ENCODE measurements at regions not wholly inside any gene's neighbourhood (a gene's known extent, or its start where the extent isn't known, plus 50 kb on each side); places are given as distances from the start of the nearest gene placed in this dataset.
"Not testable (repeated sequence)": the region's sequence is repeated elsewhere in the genome, so short reads cannot be mapped to it uniquely, and the experiment has no call there.

GRCh38 chr19:32067685-32068084 lies 277.7 kb upstream of the ZNF507 start:
- TF ChIP-seq, protein P1, sequence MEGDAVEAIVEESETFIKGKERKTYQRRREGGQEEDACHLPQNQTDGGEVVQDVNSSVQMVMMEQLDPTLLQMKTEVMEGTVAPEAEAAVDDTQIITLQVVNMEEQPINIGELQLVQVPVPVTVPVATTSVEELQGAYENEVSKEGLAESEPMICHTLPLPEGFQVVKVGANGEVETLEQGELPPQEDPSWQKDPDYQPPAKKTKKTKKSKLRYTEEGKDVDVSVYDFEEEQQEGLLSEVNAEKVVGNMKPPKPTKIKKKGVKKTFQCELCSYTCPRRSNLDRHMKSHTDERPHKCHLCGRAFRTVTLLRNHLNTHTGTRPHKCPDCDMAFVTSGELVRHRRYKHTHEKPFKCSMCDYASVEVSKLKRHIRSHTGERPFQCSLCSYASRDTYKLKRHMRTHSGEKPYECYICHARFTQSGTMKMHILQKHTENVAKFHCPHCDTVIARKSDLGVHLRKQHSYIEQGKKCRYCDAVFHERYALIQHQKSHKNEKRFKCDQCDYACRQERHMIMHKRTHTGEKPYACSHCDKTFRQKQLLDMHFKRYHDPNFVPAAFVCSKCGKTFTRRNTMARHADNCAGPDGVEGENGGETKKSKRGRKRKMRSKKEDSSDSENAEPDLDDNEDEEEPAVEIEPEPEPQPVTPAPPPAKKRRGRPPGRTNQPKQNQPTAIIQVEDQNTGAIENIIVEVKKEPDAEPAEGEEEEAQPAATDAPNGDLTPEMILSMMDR (IDR thresholded peaks at IDR 0.05) = no peak
- no peak for TF ChIP-seq POLR2A (IDR thresholded peaks at IDR 0.05)
- TF ChIP-seq POLR2AphosphoS5 (IDR thresholded peaks at IDR 0.05) = no peak
- no peak for TF ChIP-seq EP300 (IDR thresholded peaks at IDR 0.05)
- ATAC-seq = no peak
- H3K4me1 ChIP-seq = no peaks in the 10 kb centered on the region
- H3K27me3 ChIP-seq = peaks cover 8% of the 10 kb centered on the region
- no peak overlapping the region for H3K4me3 ChIP-seq
- H3K27ac ChIP-seq = no peak overlapping the region
- H3K9me3 ChIP-seq = no peaks in the 10 kb centered on the region
- H3K36me3 ChIP-seq = no peaks in the 10 kb centered on the region
- 70 to 88% methylated on average over 3 to 5 of the region's 5 CpGs for WGBS, 2 donors (ENCODE audit: low coverage in 1 of 2)

DNA sequence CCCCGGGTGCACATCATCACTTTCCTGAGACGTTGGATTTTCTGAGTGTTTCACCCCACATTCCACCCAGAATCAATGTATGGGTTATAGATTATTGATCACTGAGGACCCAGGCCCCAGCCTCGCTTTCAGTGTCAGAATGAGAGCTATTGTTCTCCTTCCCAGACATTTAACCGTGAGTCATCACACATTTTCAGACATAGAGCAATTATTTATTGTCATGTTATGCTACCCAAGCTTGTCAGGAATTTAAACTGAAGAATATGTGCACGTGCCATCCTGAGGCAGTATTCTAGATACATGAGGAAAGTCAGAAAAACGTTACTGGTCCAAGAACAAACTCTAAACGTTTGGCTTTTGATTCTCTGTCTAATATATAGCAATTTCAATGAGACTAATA lies 276.6 kb upstream of the ZNF507 start:
- Histone ChIP-seq H3K27ac (no peak overlapping the region), H3K4me3 (no peak overlapping the region), H3K4me1 (no peaks in the 10 kb centered on the region), H3K9me3 (no peaks in the 10 kb centered on the region), H3K36me3 (no peaks in the 10 kb centered on the region), H3K27me3 (peaks cover 8% of the 10 kb centered on the region)
- no peak for TF ChIP-seq POLR2AphosphoS5 (IDR thresholded peaks at IDR 0.05)
- TF ChIP-seq EP300 (IDR thresholded peaks at IDR 0.05) = no peak
- WGBS, 2 donors (ENCODE audit: low coverage in 1 of 2) = 44 to 48% methylated on average over 7 of the region's 7 CpGs
- ATAC-seq = no peak

DNA sequence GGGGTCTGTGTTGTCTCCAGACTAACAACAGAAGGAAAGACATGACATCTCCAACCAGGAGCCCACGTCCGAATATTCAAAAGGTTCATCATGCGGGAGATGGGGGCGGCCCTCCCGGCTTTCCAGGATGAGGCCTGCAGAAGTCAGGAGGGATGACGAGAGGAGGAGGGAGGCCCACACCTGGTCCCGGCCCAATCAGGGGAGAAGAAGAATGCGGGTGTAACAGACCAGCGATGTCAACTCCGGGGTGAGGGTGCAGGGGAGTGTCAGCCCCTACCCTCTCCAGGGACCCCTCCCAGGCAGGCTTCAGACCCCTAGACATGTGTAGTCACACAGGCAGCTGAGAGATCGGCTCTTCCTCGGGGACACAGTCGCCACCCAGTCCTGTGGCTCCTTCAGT lies 275.3 kb upstream of the ZNF507 start:
- no peak overlapping the region for H3K27ac ChIP-seq
- WGBS, 2 donors (ENCODE audit: low coverage in 1 of 2) = 81 to 86% methylated on average over 4 to 7 of the region's 13 CpGs
- no peak overlapping the region for H3K4me3 ChIP-seq
- no peak for ATAC-seq
- H3K9me3 ChIP-seq = no peaks in the 10 kb centered on the region
- H3K27me3 ChIP-seq = peaks cover 8% of the 10 kb centered on the region
- H3K36me3 ChIP-seq = no peaks in the 10 kb centered on the region
- H3K4me1 ChIP-seq = no peaks in the 10 kb centered on the region
- TF ChIP-seq EP300 (IDR thresholded peaks at IDR 0.05) (no peak), POLR2AphosphoS5 (IDR thresholded peaks at IDR 0.05) (no peak), POLR2A (IDR thresholded peaks at IDR 0.05) (no peak)
- TF ChIP-seq, protein P1 (IDR thresholded peaks at IDR 0.05) = no peak

- Histone ChIP-seq H3K9me3 (no peaks in the 10 kb centered on the region), H3K27me3 (peaks cover 11% of the 10 kb centered on the region), H3K4me3 (no peak overlapping the region), H3K4me1 (no peaks in the 10 kb centered on the region), H3K36me3 (no peaks in the 10 kb centered on the region), H3K27ac (no peak overlapping the region)
- ATAC-seq = no peak
- TF ChIP-seq POLR2AphosphoS5 (IDR thresholded peaks at IDR 0.05) = no peak
- no peak for TF ChIP-seq EP300 (IDR thresholded peaks at IDR 0.05)
- TF ChIP-seq, protein P1 (IDR thresholded peaks at IDR 0.05) = no peak
- TF ChIP-seq POLR2A (IDR thresholded peaks at IDR 0.05) = no peak
- WGBS, 2 donors (ENCODE audit: low coverage in 1 of 2) = 46 to 66% methylated on average over 8 of the region's 9 CpGs
Observed at GRCh38 chr19:32082028-32082427, 263.4 kb upstream of the ZNF507 start.

- 69 to 80% methylated on average over 1 of the region's 1 CpG for WGBS, 2 donors (ENCODE audit: low coverage in 1 of 2)
- not testable (repeated sequence) for H3K9me3 ChIP-seq, ATAC-seq, H3K27ac ChIP-seq, H3K4me3 ChIP-seq, H3K36me3 ChIP-seq, H3K4me1 ChIP-seq
- H3K27me3 ChIP-seq = peaks cover 11% of the 10 kb centered on the region
Observed at GRCh38 chr19:32084756-32085363, 260.6 kb upstream of the ZNF507 start.

GRCh38 chr19:32091241-32091640 lies 254.2 kb upstream of the ZNF507 start:
- H3K9me3 ChIP-seq = no peaks in the 10 kb centered on the region
- peaks cover 16% of the 10 kb centered on the region for H3K27me3 ChIP-seq
- ATAC-seq = no peak
- no peaks in the 10 kb centered on the region for H3K4me1 ChIP-seq
- H3K36me3 ChIP-seq = no peaks in the 10 kb centered on the region
- no peak overlapping the region for H3K27ac ChIP-seq
- no peak for TF ChIP-seq POLR2A (IDR thresholded peaks at IDR 0.05)
- TF ChIP-seq EP300 (IDR thresholded peaks at IDR 0.05) = no peak
- TF ChIP-seq, protein P1 (IDR thresholded peaks at IDR 0.05) = no peak
- TF ChIP-seq POLR2AphosphoS5 (IDR thresholded peaks at IDR 0.05) = no peak
- no peak overlapping the region for H3K4me3 ChIP-seq
- 12 to 19% methylated on average over 10 to 12 of the region's 12 CpGs for WGBS, 2 donors (ENCODE audit: low coverage in 1 of 2)

Measured in gastroesophageal sphincter (tissue), 4 donors.